ENCODE measurements at regions not wholly inside any gene's neighbourhood (a gene's known extent, or its start where the extent isn't known, plus 50 kb on each side); places are given as distances from the start of the nearest gene placed in this dataset.

GRCh38 chr11:128213461-128213860 is 373.9 kb downstream of the ETS1 start:
- ChIA-PET CTCF (no interaction called here), POLR2A (no interaction called here)
- BruUV-seq (replicated peaks), result no TSS peak
- Histone ChIP-seq H3K4me3 (replicated peaks in 1 of 3; ENCODE audit: insufficient read depth in 1 of 3, low read depth in 1 of 3, low read length in 3 of 3) (no peak overlapping the region), H3K27ac (ENCODE audit: insufficient read depth, low read depth, low read length) (no peak overlapping the region), H3K79me2 (ENCODE audit: control insufficient read depth, insufficient read depth, low read length) (no peaks in the 10 kb centered on the region), H3K27me3 (ENCODE audit: control insufficient read depth in 2 of 2, insufficient read depth in 2 of 2, low read length in 2 of 2) (no peaks in the 10 kb centered on the region), H3K9ac (replicated peaks; ENCODE audit: extremely low read depth, insufficient read depth, low read length) (no peak overlapping the region), H3K36me3 (ENCODE audit: control insufficient read depth in 2 of 2, extremely low read depth in 1 of 2, insufficient read depth in 2 of 2, low read length in 2 of 2) (no peaks in the 10 kb centered on the region), H3K9me3 (replicated peaks; ENCODE audit: control insufficient read depth, insufficient read depth, low read length) (no peaks in the 10 kb centered on the region), H3K4me1 (ENCODE audit: control insufficient read depth, extremely low read depth, insufficient read depth, low read length) (peaks cover 28% of the 10 kb centered on the region), H3K4me2 (ENCODE audit: insufficient read depth, low read length) (no peak overlapping the region), H4K20me1 (replicated peaks; ENCODE audit: control insufficient read depth, extremely low read depth, insufficient read depth, low read length) (no peaks in the 10 kb centered on the region), H3K9me1 (replicated peaks; ENCODE audit: control insufficient read depth, extremely low read depth, insufficient read depth, low read length) (no peaks in the 10 kb centered on the region), H2AFZ (ENCODE audit: low read depth, low read length) (no peak overlapping the region)
- no peak for DNase-seq (ENCODE audit: low read depth, low spot score)
- intact Hi-C loops (cut with micrococcal nuclease), result no loop called here
- FAIRE-seq, result no peak
- dilution Hi-C loops (cut with MboI; ENCODE audit: extremely low pct_ligation_motif_present, low sequenced_read_pairs), result no loop called here
- TF ChIP-seq FOS (IDR thresholded peaks at IDR 0.05; ENCODE audit: borderline replicate concordance, insufficient read depth, low read length) (no peak), JUN (IDR thresholded peaks at IDR 0.05; ENCODE audit: borderline replicate concordance, insufficient read depth, insufficient read length, low read depth) (no peak), CTCF (IDR thresholded peaks at IDR 0.05; ENCODE audit: extremely low read depth in 1 of 2, insufficient read depth in 1 of 2, low read depth in 1 of 2, low read length in 2 of 2) (no peak), MAX (IDR thresholded peaks at IDR 0.05; ENCODE audit: insufficient read depth, insufficient read length) (no peak), POLR2A (IDR thresholded peaks at IDR 0.05; ENCODE audit: low read depth, low read length) (no peak), GATA2 (IDR thresholded peaks at IDR 0.05; ENCODE audit: insufficient read depth, insufficient read length, low read depth, low read length) (no peak)

GRCh38 chr11:128212324-128212723 is 375.0 kb downstream of the ETS1 start:
- Histone ChIP-seq H3K9me3 (replicated peaks; ENCODE audit: control insufficient read depth, insufficient read depth, low read length) (no peaks in the 10 kb centered on the region), H3K4me2 (ENCODE audit: insufficient read depth, low read length) (no peak overlapping the region), H3K79me2 (ENCODE audit: control insufficient read depth, insufficient read depth, low read length) (no peaks in the 10 kb centered on the region), H3K27ac (ENCODE audit: insufficient read depth, low read depth, low read length) (no peak overlapping the region), H3K36me3 (ENCODE audit: control insufficient read depth in 2 of 2, extremely low read depth in 1 of 2, insufficient read depth in 2 of 2, low read length in 2 of 2) (no peaks in the 10 kb centered on the region), H3K9me1 (replicated peaks; ENCODE audit: control insufficient read depth, extremely low read depth, insufficient read depth, low read length) (no peaks in the 10 kb centered on the region), H3K9ac (replicated peaks; ENCODE audit: extremely low read depth, insufficient read depth, low read length) (no peak overlapping the region), H4K20me1 (replicated peaks; ENCODE audit: control insufficient read depth, extremely low read depth, insufficient read depth, low read length) (no peaks in the 10 kb centered on the region), H3K4me1 (ENCODE audit: control insufficient read depth, extremely low read depth, insufficient read depth, low read length) (peaks cover 38% of the 10 kb centered on the region), H3K4me3 (replicated peaks in 1 of 3; ENCODE audit: insufficient read depth in 1 of 3, low read depth in 1 of 3, low read length in 3 of 3) (no peak overlapping the region), H3K27me3 (ENCODE audit: control insufficient read depth in 2 of 2, insufficient read depth in 2 of 2, low read length in 2 of 2) (no peaks in the 10 kb centered on the region), H2AFZ (ENCODE audit: low read depth, low read length) (no peak overlapping the region)
- TF ChIP-seq FOS (IDR thresholded peaks at IDR 0.05; ENCODE audit: borderline replicate concordance, insufficient read depth, low read length), result no peak
- TF ChIP-seq CTCF (IDR thresholded peaks at IDR 0.05; ENCODE audit: extremely low read depth in 1 of 2, insufficient read depth in 1 of 2, low read depth in 1 of 2, low read length in 2 of 2), result no peak
- TF ChIP-seq GATA2 (IDR thresholded peaks at IDR 0.05; ENCODE audit: insufficient read depth, insufficient read length, low read depth, low read length), result no peak
- TF ChIP-seq MAX (IDR thresholded peaks at IDR 0.05; ENCODE audit: insufficient read depth, insufficient read length), result no peak
- TF ChIP-seq JUN (IDR thresholded peaks at IDR 0.05; ENCODE audit: borderline replicate concordance, insufficient read depth, insufficient read length, low read depth), result no peak
- no peak for TF ChIP-seq POLR2AphosphoS5 (IDR thresholded peaks at IDR 0.05; ENCODE audit: insufficient read depth, low read depth, low read length)
- no peak for TF ChIP-seq MYC (IDR thresholded peaks at IDR 0.05; ENCODE audit: low read depth, low read length)
- TF ChIP-seq EZH2 (IDR thresholded peaks at IDR 0.05; ENCODE audit: borderline replicate concordance, low read depth, low read length, severe bottlenecking), result no peak
- TF ChIP-seq POLR2A (IDR thresholded peaks at IDR 0.05; ENCODE audit: low read depth, low read length), result no peak
- POLR2A ChIA-PET, result no interaction called here
- no peak for FAIRE-seq
- intact Hi-C loops (cut with micrococcal nuclease) (no loop called here), dilution Hi-C loops (cut with MboI; ENCODE audit: extremely low pct_ligation_motif_present, low sequenced_read_pairs) (no loop called here)
- DNase-seq (ENCODE audit: low read depth, low spot score), result no peak
- BruUV-seq (replicated peaks), result no TSS peak
- CTCF ChIA-PET, result no interaction called here

Data from endothelial cell of umbilical vein (primary cell).